Activated naive CD4-positive, alpha-beta T cell treated with Interleukin-2 at 50 U/mL for 16 hours (primary cell): ENCODE measurements at regions not wholly inside any gene's neighbourhood (a gene's known extent, or its start where the extent isn't known, plus 50 kb on each side); places are given as distances from the start of the nearest gene placed in this dataset.

Source experiments
- DNase-seq: peaks from one replicate; pipeline ENCODE4 v3.0.0-alpha.2; 2020

DNA sequence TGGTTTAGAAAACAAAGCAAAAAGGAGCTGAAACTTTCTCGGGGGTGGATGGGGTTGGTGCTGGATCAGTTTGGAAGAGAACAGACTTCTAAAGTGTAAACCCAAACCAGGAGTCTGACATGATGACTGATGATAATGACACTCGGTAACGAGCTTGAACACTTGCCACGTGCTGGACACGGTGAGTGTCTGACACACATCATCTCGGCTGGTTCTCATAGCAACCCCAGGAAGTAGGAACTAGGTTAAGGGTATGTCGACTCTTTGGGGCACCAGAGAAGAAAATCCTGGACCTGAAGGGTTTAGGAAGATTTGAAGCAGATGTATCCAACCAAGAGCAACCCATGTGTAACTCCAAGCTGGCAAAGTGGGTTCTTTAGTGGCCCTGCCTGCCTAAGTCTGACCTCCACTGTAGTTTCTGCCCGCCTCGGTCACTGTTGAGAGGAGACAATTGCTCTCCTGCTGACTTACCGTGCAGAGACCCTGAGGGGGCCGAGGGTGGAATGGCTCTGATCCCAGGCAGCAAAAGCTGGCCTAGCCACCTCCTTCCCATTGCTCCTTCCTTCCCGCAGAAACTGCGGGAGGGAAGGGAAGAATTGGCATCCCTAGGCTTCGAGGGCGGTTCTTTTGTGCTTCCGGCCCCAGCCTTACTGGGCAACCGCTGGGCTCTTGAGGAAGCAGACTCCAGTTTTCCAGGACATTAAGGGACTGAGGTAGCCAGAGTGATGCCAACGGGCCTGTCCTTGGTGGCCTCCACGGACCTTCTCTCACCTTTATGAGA lies 156.0 kb downstream of the TOMM20 start:
- no peak for DNase-seq

GRCh38 chr1:234971586-234972297 lies 156.9 kb downstream of the TOMM20 start:
- DNase-seq = no peak

DNA sequence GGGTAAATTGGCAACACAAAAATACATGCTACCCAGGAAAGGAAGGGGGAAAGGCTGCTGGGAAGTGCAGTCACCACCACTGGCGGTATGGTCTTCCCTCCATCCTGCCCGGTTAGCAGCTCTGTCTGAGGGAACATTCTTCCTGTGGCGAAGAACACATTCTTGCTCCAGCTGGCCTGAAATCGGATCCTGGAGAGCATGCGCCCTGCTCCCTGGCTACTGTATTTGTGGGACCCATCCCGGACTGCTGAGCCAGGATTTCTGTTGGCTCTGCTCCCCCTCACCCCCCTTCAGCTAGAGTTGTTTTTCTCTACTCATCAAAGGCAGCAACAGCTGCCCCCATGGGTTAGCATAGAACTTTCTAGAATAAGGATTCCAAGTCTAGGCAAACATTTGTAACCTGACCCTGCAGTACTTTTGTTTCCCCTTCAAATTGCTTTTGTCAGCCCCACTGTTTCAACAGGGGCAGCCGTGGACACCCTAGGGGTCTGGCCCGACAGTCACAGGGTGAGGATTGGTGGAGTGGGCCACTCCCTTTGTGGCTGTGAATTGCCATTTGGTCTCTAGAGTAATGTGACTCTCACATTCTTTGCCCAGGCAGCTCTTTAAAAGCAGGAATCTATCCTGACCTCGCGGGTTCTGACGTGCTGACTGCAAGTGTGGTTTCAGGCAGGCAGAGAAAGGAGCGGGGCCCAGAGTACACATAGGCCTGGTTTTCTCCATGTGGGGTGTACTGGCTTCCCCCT lies 157.7 kb downstream of the TOMM20 start:
- DNase-seq = no peak

DNA sequence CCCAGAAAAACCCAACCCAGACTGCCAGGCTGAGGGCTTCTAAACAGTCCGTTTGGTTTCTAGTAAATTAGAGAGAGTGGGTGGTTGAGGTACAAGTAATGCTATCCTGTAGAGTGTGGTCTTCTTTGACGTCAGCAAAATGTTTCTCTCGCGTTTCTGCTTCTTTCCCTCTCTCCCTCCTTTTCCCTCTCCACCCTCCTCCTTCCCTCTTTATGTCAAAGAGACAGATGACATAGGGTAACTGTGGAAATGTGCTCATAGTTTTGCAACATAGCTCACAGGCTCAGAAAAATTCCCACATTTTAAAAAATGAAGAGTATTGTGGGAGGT lies 158.3 kb downstream of the TOMM20 start:
- DNase-seq = no peak

GRCh38 chr1:234969581-234970400 lies 158.8 kb downstream of the TOMM20 start:
- DNase-seq = no peak

GRCh38 chr1:234969011-234969441 lies 159.6 kb downstream of the TOMM20 start:
- DNase-seq = no peak

DNA sequence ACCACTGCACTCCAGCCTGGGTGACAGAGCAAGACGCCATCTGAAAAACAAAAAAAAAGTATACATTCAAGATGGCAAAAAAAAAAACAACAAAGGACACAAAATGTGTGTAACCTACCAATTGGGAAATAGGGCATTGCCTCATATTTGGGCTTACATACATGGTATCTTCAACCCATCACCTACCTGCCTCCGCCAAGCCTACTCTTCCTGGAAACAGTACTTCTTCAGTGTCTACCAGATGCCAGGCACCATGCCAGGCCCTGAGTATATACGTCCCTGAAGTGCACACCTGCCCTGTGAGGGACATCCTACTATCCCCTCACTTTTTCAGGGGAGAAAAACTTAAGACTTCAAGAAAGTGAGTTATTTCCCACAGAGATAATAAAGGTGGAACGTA lies 160.2 kb downstream of the TOMM20 start:
- DNase-seq = no peak

DNA sequence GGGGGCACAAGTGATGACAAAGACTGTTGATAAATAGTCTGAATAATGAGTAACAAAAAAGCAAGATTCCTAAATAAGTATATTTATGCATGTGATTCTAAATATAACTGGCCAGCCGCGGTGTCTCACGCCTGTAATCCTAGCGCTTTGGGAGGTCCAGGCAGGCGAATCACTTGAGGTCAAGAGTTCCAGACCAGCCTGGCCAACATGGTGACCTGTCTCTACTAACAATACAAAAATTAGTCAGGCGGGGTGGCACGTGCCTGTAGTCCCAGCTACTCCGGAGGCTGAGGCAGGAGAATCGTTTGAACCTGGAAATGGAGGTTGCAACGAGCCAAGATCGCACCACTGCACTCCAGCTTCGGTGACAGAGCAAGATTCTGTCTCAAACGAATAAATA lies 161.5 kb downstream of the TOMM20 start:
- no peak for DNase-seq

DNA sequence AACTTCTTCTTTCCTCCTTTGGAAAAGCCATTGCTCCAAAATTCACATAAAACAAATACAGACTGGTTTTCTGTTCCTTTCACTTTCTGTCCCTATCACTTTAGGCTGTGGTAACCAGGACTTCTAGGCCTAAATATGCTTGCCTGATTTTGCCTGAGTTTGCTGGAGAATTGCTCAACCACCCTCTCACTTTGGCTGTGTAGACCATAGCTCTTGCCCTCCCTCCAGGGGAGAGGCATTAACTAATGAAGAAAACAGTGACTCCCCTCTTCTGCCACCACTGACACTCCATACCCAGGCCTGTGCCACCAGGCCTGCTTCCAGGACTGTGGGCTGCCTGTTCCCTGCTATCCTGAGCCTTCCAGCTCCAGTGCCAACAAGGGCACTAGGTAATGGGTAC lies 163.5 kb downstream of the TOMM20 start:
- DNase-seq = no peak

GRCh38 chr1:234963904-234964702 lies 164.5 kb downstream of the TOMM20 start:
- DNase-seq = no peak

GRCh38 chr1:234963180-234963903 lies 165.3 kb downstream of the TOMM20 start:
- peak; percentile 91 for DNase-seq

DNA sequence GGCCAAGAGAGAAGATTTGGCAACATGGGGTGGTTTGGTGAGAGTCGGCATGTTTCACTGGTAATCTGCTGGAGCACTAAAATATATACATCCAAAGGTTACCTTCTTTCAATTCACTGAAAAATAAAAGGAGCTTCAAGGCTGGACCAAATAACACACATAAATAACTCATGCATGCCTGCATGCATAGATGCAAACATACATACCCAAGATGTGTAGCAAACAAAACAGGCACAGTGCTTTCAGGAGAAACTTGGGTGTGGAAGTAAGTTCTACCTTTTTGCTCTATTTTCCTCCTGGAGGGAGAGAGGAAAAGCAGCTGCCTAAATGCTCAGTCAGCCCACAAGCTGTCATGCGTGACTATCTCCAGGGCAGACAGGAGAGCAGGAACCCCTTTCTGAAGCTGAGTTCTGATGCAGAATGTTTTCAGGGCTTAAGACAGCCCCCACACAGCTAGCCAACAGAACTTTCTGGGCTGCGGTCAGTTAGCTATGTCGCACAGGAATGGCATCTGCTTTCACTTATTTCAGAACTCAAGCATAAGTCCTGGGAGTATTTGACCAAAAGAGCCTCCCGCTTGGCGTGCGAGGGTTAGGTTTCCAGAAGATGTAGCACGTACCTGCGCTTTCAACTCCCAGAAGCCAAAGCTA lies 166.2 kb downstream of the TOMM20 start:
- DNase-seq = no peak

- no peak for DNase-seq
Observed at GRCh38 chr1:234961456-234962339, 166.9 kb downstream of the TOMM20 start.

DNA sequence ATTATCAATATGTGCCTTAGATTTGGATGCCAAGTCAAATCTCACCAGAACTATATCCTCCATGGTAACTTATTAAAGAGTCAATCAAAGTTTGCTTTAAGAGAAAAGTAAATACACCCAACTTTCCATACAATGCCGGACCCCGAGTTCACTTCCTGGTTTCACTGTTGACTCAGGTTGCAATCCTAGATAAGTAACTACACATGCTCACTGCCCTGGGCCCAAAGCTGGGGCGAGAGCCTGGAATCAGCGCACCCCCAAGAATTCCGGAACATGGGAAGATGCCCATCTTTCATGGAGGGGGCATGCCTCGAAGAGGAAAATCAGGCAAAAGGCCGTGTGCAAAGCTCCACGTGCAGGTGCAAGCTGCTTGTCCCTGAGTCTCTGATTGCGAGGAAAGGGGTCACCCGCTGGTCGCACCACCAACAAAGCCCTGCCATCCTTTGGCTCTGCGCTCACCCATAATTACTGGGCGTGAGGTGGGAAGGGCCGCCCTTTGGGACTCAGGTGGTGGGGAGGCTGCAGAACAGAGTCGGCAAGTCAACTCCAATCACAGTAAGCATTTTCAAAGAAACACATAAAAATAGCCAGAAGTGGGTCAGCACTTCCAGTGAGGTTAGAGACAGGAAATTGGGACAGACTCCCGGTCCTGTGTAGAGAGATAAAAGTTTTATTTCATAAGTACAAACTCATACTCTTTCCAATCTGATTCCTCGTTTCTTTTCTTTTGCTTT lies 167.7 kb downstream of the TOMM20 start:
- DNase-seq = no peak

DNA sequence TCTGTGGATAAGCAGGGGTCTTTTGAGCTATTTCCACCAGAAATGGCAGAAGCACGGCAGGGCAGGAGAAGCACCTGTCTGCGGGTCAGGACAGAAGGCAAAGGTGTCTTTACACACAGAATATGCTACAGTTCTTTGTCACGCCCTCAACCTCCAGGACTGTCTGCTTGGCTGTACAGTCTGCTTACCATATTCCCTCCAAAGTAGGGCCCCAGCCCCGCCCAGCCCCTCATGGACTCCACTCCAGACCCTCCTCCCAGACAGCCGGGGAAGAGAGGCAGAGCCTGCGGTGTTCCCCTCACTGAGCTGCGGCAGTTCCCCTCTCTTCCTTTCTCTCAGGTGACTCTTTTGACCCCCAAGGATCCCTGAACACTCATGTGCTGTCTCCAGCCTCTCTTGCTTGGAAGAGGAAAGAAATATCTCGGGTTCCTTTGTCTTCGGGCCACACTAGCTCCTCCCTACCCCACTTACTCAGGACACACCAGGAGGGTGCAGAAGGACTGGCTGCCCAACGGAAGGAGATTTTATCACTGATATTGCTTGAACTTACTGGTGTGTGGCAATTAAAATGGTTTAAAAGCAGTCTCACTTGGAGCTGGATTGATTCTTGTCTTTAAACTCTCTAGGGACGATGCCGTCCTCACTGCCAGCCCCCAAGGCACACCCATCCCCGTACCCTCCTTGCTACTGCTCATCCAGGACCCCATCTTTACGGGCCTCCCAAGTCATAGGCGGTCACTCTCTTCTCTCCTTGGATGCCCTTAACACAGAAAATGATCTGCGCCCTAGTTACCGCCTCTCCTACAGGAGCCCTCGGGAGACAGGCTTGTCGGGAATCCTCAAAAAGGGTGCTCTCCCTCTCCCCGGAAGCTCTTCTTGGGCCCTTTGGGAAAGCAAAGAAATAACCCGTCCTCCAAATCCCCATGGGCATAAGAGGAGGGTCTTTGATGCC lies 169.7 kb downstream of the TOMM20 start:
- DNase-seq = no peak

GRCh38 chr1:234958066-234958705 lies 170.5 kb downstream of the TOMM20 start:
- no peak for DNase-seq

DNA sequence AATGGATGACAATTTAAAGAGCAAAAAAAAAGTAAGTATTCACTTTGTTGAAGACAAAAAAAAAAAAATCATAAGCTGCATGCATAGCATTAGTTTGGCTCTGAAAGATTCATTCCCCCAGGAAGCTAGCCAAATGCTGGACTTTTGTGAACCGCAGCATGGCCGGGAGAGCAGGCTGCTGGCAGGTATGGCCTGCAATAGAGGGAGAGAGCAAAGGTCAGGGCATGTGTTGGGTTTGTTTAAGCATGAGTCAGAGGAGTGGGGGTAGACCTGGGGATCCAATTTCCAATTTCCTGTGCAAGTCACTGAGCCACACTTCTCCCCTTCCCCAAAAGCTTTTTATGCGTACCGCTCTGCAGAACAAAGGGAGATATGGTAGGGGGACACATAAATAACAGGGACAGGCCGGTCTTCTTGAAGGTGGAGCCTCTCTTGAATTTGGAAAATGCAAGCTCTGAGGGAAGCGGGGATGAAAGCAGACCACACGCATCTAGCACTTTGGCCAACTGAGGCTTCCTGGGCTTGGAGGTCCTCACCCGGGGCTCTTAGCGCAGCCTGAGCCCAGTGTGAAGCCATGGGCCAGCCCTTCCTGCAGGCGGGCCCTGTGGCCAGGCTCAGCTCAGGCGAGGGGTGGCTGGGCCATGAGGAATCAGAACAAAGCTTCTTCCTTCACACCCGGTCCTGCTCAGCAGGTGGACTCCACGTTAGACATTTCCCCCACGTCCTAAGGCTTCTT lies 171.1 kb downstream of the TOMM20 start:
- DNase-seq = no peak
